SK-N-MC (cell line): ENCODE measurements at regions not wholly inside any gene's neighbourhood (a gene's known extent, or its start where the extent isn't known, plus 50 kb on each side); places are given as distances from the start of the nearest gene placed in this dataset.

Experiments used
- DNase-seq: peaks from one replicate; pipeline ENCODE4 v3.0.0-alpha.2; 2011; ENCODE audit warnings: low read depth, low spot score
- H3K27ac ChIP-seq: fragments of 200-600 bp; sonication (generic); 2 replicates; pipeline ENCODE4 v1.5.1; 2016; ENCODE audit warnings: mixed run types
- H3K36me3 ChIP-seq: fragments of 200-600 bp; sonication (generic); 2 replicates; pipeline ENCODE4 v1.6.1; 2017; ENCODE audit warnings: antibody characterized with exemption, low read length, mixed read lengths; ENCODE audit not compliant: insufficient read depth
- H3K4me3 ChIP-seq: fragments of 200-600 bp; sonication (generic); 2 replicates; pipeline ENCODE4 v1.5.1; 2016
- H3K9ac ChIP-seq: fragments of 200-600 bp; sonication (generic); 2 replicates; pipeline ENCODE4 v1.8.0; 2017; ENCODE audit warnings: mixed run types, mixed read lengths; ENCODE audit not compliant: insufficient read length
- H3K9me3 ChIP-seq: fragments of 200-600 bp; sonication (generic); 2 replicates; pipeline ENCODE4 v1.6.1; 2017; ENCODE audit warnings: low read depth, mild to moderate bottlenecking, antibody characterized with exemption, low read length, moderate library complexity, mixed read lengths
- EZH2 ChIP-seq: fragments of 200-600 bp; sonication (generic); IDR thresholded peaks from one replicate; pipeline ENCODE4 v1.6.1; 2017; ENCODE audit warnings: antibody characterized with exemption
- FOXP2 ChIP-seq: optimal IDR thresholded peaks from 2 replicates; pipeline ENCODE3; 2011; ENCODE audit warnings: mild to moderate bottlenecking, moderate library complexity; ENCODE audit not compliant: insufficient read depth; ENCODE audit errors: extremely low read length, control extremely low read depth
- POLR2AphosphoS5 ChIP-seq: IDR thresholded peaks from 2 replicates; pipeline ENCODE4 v1.6.1; 2012; ENCODE audit warnings: mild to moderate bottlenecking, low read depth, low read length, borderline replicate concordance

- TF ChIP-seq EZH2 (no peak), FOXP2 (no peak), POLR2AphosphoS5 (no peak)
- no peak overlapping the region for H3K9ac ChIP-seq
- no peaks in the 10 kb centered on the region for H3K36me3 ChIP-seq
- H3K27ac ChIP-seq, result no peak overlapping the region
- no peak for DNase-seq
- no peak overlapping the region for H3K4me3 ChIP-seq
- H3K9me3 ChIP-seq, result peaks cover 5% of the 10 kb centered on the region; the same call in 1 of the 2 replicates
Measured at GRCh38 chr2:129896226-129897100, 83.0 kb upstream of the RAB6C start.

GRCh38 chr2:129901754-129902415 is 77.6 kb upstream of the RAB6C start:
- Histone ChIP-seq H3K9me3 (peaks cover 5% of the 10 kb centered on the region; the same call in 1 of the 2 replicates), H3K27ac (no peak overlapping the region), H3K4me3 (no peak overlapping the region), H3K9ac (no peak overlapping the region), H3K36me3 (no peaks in the 10 kb centered on the region)
- no peak for DNase-seq
- TF ChIP-seq POLR2AphosphoS5 (no peak), EZH2 (no peak), FOXP2 (no peak)

DNA sequence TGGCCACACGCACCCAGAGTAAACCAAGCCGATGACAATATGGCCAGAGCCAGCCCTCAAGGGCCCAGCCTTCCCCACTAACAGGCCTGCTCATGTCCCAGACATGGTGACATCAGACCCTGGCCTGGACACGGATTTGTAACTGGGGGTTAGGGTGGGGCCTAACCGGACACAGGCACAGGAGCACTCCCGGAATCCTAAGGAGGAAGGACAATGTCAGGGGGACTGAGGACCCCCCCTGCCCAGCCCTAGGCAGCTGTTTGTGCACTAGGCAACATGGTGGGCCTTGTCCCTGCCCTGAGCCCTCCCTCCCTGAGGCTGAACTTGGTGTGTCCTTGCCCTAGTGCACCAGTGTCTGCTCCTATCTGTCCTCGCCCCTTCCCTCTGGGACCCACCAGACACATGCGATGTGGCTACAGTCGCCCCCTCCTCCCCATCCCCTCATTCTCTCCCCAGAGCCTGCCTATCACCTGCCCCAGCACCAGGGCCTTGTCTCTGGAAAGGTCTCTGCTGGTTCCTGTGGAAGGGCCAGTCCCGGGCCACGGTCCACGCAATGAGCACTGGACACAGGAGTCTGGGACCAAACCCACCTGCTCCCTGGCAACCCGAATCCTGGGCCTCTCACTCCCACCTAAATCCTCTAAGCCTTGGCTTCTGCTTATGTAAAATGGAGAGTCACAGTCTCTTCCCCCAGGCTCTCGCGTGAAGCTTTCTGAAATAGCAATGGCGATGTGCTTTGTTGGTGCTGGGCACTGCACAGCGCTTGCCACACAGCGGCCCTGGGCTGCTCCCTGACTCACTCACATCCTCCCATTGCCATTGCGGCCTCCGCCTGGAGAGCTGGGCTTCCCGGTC is 76.5 kb upstream of the RAB6C start:
- no peak for TF ChIP-seq POLR2AphosphoS5
- no peak for TF ChIP-seq EZH2
- no peak for TF ChIP-seq FOXP2
- H3K36me3 ChIP-seq, result no peaks in the 10 kb centered on the region

DNA sequence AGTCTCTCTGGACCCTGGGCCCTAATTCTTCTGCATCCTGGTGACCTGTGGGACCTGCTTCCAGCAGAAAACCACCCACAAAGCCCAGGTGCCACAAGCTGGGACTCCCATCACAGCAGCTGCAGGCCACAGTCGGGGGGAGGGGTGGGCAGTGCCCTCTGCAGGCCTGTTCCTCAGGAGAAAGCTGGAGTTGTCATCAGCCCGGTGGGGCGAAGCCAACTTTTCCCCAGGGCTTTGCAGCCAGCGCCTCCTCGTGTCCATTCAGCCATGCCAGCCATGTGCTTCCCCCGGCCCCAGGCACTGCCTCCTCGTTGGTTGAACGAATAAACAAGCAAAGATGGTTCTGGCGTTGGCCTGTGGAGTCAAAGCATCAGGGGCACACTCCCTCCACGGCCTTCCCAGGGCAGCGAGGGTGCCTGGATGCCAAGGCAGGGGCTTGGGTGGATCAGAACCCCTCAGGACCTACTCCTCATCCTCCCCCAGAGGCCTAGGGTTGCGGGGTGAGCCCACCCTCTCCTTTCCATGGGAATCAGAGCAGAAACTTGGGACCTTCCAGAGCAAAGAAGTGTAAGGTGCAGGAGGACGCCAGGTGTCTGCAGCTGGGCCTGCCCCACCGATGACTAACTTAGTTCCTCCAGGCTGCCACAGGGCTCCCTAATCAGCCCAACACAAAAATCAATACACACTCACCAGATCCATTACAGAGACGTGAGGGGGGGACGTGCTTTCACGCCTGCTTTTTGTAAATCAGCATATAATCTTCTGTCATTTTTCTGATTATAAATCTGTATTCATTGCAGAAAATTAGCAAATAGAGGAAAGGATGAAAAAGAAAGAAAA is 75.7 kb upstream of the RAB6C start:
- peaks cover 5% of the 10 kb centered on the region; the same call in 1 of the 2 replicates for H3K9me3 ChIP-seq
- TF ChIP-seq EZH2 (no peak), POLR2AphosphoS5 (no peak), FOXP2 (no peak)
- no peak for DNase-seq
- no peak overlapping the region for H3K9ac ChIP-seq
- no peak overlapping the region for H3K4me3 ChIP-seq
- no peak overlapping the region for H3K27ac ChIP-seq
- no peaks in the 10 kb centered on the region for H3K36me3 ChIP-seq

More for the DNA sequence above, 76.5 kb upstream of the RAB6C start:
- no peak for DNase-seq
- Histone ChIP-seq H3K9ac (no peak overlapping the region), H3K4me3 (no peak overlapping the region), H3K9me3 (peaks cover 5% of the 10 kb centered on the region; the same call in 1 of the 2 replicates), H3K27ac (no peak overlapping the region)

DNA sequence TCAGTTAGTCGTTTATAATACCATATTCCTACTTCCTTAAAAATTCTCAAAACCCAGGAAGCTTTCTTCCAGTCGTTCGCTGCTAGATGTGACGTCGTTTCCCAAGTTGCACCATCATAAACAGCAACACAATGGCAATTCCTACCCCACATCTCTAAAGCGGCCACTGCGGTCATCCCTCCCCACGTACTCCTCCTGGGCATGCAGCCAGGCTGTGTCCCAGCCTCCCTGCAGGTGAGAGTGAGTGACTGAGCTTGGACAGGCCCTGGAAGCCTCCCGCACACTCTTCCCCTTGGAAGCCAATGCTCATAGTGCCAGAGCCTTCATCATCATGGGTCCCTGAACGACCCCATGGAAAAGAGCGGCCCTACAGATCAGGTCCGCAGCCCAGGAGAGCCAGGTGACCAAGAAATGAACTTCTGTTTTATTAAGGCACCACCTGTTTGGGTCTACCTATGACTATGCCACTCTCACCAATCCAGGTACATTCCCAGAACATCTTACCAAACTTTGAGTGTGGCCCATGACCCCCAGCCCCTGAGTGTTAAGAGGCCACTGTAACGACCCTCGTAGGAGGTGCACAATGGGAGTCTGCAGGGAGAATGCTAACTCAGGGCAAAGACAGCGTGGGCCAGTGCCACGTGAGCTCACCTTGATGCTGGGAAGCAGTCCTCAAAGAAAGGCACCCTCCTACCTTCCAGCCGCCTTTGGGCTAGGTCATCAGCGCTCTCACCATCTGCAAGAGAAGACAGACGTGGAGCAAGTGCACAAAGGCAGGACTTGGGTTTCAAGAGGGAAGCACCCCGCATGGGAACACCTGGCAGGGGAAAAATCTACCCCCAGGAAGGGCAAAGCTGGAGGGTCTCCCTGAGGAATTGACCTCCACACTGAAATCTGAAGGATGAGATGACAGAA is 74.7 kb upstream of the RAB6C start:
- Histone ChIP-seq H3K36me3 (no peaks in the 10 kb centered on the region), H3K9me3 (peaks cover 2% of the 10 kb centered on the region; the same call in 1 of the 2 replicates), H3K9ac (no peak overlapping the region), H3K27ac (no peak overlapping the region), H3K4me3 (no peak overlapping the region)
- no peak for DNase-seq
- TF ChIP-seq EZH2 (no peak), FOXP2 (no peak), POLR2AphosphoS5 (no peak)

DNA sequence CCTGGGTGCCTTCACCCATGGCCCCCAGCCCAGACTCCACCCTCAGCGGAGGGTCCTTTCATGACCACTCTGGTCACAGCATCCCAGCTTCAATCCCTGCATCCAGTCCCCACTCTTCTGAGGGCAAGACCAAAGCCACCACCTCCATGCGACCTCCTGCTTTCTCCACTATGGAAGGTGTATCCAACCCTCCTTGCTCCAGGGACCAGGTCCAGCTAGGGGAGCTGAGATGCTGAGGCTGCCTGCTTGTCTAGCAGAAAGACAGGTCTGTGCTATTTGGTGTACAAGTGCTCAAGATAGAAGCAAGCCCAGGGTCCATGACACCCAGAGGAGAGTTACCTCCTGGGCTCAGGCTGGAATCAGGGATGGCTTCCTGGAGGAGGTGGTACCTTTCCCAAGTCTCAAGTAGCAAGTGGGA is 73.8 kb upstream of the RAB6C start:
- no peak for TF ChIP-seq POLR2AphosphoS5
- no peak for TF ChIP-seq EZH2
- TF ChIP-seq FOXP2, result no peak
- no peak for DNase-seq
- Histone ChIP-seq H3K9ac (no peak overlapping the region), H3K4me3 (no peak overlapping the region), H3K36me3 (no peaks in the 10 kb centered on the region), H3K9me3 (no peaks in the 10 kb centered on the region), H3K27ac (no peak overlapping the region)
